ENCODE measurements at regions not wholly inside any gene's neighbourhood (a gene's known extent, or its start where the extent isn't known, plus 50 kb on each side); places are given as distances from the start of the nearest gene placed in this dataset.

- TF ChIP-seq, protein P1, sequence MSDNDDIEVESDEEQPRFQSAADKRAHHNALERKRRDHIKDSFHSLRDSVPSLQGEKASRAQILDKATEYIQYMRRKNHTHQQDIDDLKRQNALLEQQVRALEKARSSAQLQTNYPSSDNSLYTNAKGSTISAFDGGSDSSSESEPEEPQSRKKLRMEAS (IDR thresholded peaks at IDR 0.05) = no peak
- TF ChIP-seq CTCF (IDR thresholded peaks at IDR 0.05; ENCODE audit: control extremely low read depth in 1 of 3, insufficient read depth in 1 of 3, low read depth in 1 of 3, low read length in 3 of 3) = no peak
- no peak for TF ChIP-seq SIN3A (conservative IDR thresholded peaks at IDR 0.05 in 1 of 2, IDR thresholded peaks at IDR 0.05 in 1 of 2; ENCODE audit: low read depth in 1 of 2, low read length in 2 of 2)
- TF ChIP-seq CREB1 (IDR thresholded peaks at IDR 0.05) = no peak
- no peak for TF ChIP-seq SRF (IDR thresholded peaks at IDR 0.05; ENCODE audit: low read depth, low read length)
- no peak for TF ChIP-seq SP1 (IDR thresholded peaks at IDR 0.05; ENCODE audit: low read depth, low read length)
- TF ChIP-seq EGR1 (IDR thresholded peaks at IDR 0.05; ENCODE audit: borderline replicate concordance, low read depth, low read length) = no peak
- TF ChIP-seq TEAD4 (IDR thresholded peaks at IDR 0.05; ENCODE audit: low read depth, low read length) = no peak
- TF ChIP-seq SUZ12 (IDR thresholded peaks at IDR 0.05; ENCODE audit: low read length) = no peak
- no peak for TF ChIP-seq RXRA (IDR thresholded peaks at IDR 0.05; ENCODE audit: insufficient read depth, low read depth, low read length)
- TF ChIP-seq SP4 (IDR thresholded peaks at IDR 0.05; ENCODE audit: low read length) = no peak
Observed at GRCh38 chrX:65928522-65928921, 111.4 kb downstream of the VSIG4 start.

Data from H1 (cell line).